Fibroblast of pulmonary artery (primary cell): ENCODE measurements at regions not wholly inside any gene's neighbourhood (a gene's known extent, or its start where the extent isn't known, plus 50 kb on each side); places are given as distances from the start of the nearest gene placed in this dataset.

Experiments used
- DNase-seq: peaks from one replicate; pipeline ENCODE4 v3.0.0-alpha.2; 2010; ENCODE audit warnings: low read depth
- H3K4me3 ChIP-seq: replicated peaks from 2 replicates; pipeline ENCODE4 v1.5.1; 2011; ENCODE audit warnings: low read depth, mild to moderate bottlenecking, control low read depth, low read length, moderate library complexity
- CTCF ChIP-seq: IDR thresholded peaks from 2 replicates; pipeline ENCODE4 v1.5.1; 2011; ENCODE audit warnings: mild to moderate bottlenecking, control low read depth, low read length, inconsistent platforms; ENCODE audit errors: missing control alignments

GRCh38 chrX:124462931-124463330, 116.6 kb downstream of the SH2D1A start:
- TF ChIP-seq CTCF, result no peak
- DNase-seq, result no peak
- H3K4me3 ChIP-seq, result no peak overlapping the region

- H3K4me3 ChIP-seq, result no peak overlapping the region
- no peak for DNase-seq
- no peak for TF ChIP-seq CTCF
Observed at GRCh38 chrX:124467202-124467601, 120.8 kb downstream of the SH2D1A start.

GRCh38 chrX:124475358-124475757, 129.0 kb downstream of the SH2D1A start:
- no peak overlapping the region for H3K4me3 ChIP-seq
- no peak for TF ChIP-seq CTCF
- no peak for DNase-seq

- DNase-seq, result no peak
- H3K4me3 ChIP-seq, result no peak overlapping the region
- no peak for TF ChIP-seq CTCF
Observed at GRCh38 chrX:124476562-124476961, 130.2 kb downstream of the SH2D1A start.

- no peak overlapping the region for H3K4me3 ChIP-seq
- TF ChIP-seq CTCF, result no peak
- DNase-seq, result no peak
Observed at GRCh38 chrX:124478046-124478445, 131.7 kb downstream of the SH2D1A start.

GRCh38 chrX:124488412-124489161, 142.2 kb downstream of the SH2D1A start:
- no peak for DNase-seq

More at GRCh38 chrX:124488412-124489161, 142.2 kb downstream of the SH2D1A start:
- no peak for TF ChIP-seq CTCF
- H3K4me3 ChIP-seq, result no peak overlapping the region
